Stimulated activated CD8-positive, alpha-beta memory T cell treated with anti-CD3 and anti-CD28 coated beads, Interleukin-12 subunit alpha, Interleukin-12 subunit beta, amount 100 ng/mL, for 24 hours (primary cell): ENCODE measurements at regions not wholly inside any gene's neighbourhood (a gene's known extent, or its start where the extent isn't known, plus 50 kb on each side); places are given as distances from the start of the nearest gene placed in this dataset.
"Not testable (repeated sequence)": the region's sequence is repeated elsewhere in the genome, so short reads cannot be mapped to it uniquely, and the experiment has no call there.

Source experiments
- DNase-seq: peaks from one replicate; pipeline ENCODE4 v3.0.0-alpha.2; 2020; ENCODE audit errors: extremely low read depth

- no peak for DNase-seq
Observed at GRCh38 chr6:43999628-44000027, 127.6 kb downstream of the MRPL14 start.

- not testable (repeated sequence) for DNase-seq
Observed at GRCh38 chr6:43998592-43999243, 128.5 kb downstream of the MRPL14 start.

- not testable (repeated sequence) for DNase-seq
Observed at GRCh38 chr6:43997990-43998585, 129.2 kb downstream of the MRPL14 start.

- DNase-seq, result no peak
Observed at GRCh38 chr6:43997345-43997677, 129.9 kb downstream of the MRPL14 start.

- no peak for DNase-seq
Observed at GRCh38 chr6:43996618-43997344, 130.5 kb downstream of the MRPL14 start.

- DNase-seq, result no peak
Observed at GRCh38 chr6:43995137-43995536, 132.1 kb downstream of the MRPL14 start.

GRCh38 chr6:43993881-43994523 is 133.2 kb downstream of the MRPL14 start:
- DNase-seq, result no peak

GRCh38 chr6:43992783-43993644 is 134.2 kb downstream of the MRPL14 start:
- no peak for DNase-seq

GRCh38 chr6:43992126-43992663 is 135.1 kb downstream of the MRPL14 start:
- no peak for DNase-seq

- DNase-seq, result no peak
Observed at GRCh38 chr6:43990627-43991619, 136.3 kb downstream of the MRPL14 start.

- no peak for DNase-seq
Observed at GRCh38 chr6:43990275-43990626, 137.0 kb downstream of the MRPL14 start.

GRCh38 chr6:43989581-43990146 is 137.6 kb downstream of the MRPL14 start:
- no peak for DNase-seq

GRCh38 chr6:43988801-43989200 is 138.5 kb downstream of the MRPL14 start:
- no peak for DNase-seq

GRCh38 chr6:43987838-43988439 is 139.3 kb downstream of the MRPL14 start:
- DNase-seq, result no peak

- no peak for DNase-seq
Observed at GRCh38 chr6:43986177-43986825, 141.0 kb downstream of the MRPL14 start.

GRCh38 chr6:43985329-43985728 is 141.9 kb downstream of the MRPL14 start:
- no peak for DNase-seq

- no peak for DNase-seq
Observed at GRCh38 chr6:43984442-43985321, 142.6 kb downstream of the MRPL14 start.

- no peak for DNase-seq
Observed at GRCh38 chr6:43983632-43984031, 143.6 kb downstream of the MRPL14 start.
